Mammary epithelial cell (primary cell): ENCODE measurements at regions not wholly inside any gene's neighbourhood (a gene's known extent, or its start where the extent isn't known, plus 50 kb on each side); places are given as distances from the start of the nearest gene placed in this dataset.

ENCODE experiments used
- EZH2 ChIP-seq: IDR thresholded peaks from 2 replicates; pipeline ENCODE4 v1.6.1; 2012; ENCODE audit warnings: low read length, inconsistent platforms, borderline replicate concordance
- TF ChIP-seq, protein P1 (sequence below), 2 donors: IDR thresholded peaks in 1 of 2; conservative IDR thresholded peaks in 1 of 2; 2 replicates each; pipeline ENCODE4 v1.5.1; 2011 to 2012; ENCODE audit warnings: inconsistent platforms in 2 of 2, low read length in 2 of 2, mild to moderate bottlenecking in 2 of 2, control low read depth in 1 of 2, low read depth in 1 of 2; ENCODE audit not compliant: insufficient read depth in 1 of 2; ENCODE audit errors: extremely low read depth in 1 of 2

DNA sequence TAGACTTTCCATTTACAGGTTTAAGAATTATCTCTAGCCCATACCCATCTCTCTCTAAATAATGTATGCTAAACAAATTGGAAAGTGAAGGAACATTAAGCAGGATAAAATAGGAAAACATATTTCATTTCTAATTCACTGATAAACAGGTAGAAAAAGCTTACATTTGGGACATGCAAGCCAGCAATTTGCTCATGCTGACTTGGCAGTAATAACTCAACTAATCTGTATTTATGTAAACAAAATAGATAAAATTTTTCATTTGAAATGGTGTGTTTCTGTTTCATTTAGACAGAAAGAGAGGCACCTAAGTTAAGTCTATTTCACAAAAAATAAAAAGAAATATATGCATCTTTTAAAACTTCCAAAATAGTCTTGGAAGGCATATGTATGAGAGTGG lies 877.3 kb upstream of the LRRTM1 start:
- no peak for TF ChIP-seq EZH2
- TF ChIP-seq, protein P1, sequence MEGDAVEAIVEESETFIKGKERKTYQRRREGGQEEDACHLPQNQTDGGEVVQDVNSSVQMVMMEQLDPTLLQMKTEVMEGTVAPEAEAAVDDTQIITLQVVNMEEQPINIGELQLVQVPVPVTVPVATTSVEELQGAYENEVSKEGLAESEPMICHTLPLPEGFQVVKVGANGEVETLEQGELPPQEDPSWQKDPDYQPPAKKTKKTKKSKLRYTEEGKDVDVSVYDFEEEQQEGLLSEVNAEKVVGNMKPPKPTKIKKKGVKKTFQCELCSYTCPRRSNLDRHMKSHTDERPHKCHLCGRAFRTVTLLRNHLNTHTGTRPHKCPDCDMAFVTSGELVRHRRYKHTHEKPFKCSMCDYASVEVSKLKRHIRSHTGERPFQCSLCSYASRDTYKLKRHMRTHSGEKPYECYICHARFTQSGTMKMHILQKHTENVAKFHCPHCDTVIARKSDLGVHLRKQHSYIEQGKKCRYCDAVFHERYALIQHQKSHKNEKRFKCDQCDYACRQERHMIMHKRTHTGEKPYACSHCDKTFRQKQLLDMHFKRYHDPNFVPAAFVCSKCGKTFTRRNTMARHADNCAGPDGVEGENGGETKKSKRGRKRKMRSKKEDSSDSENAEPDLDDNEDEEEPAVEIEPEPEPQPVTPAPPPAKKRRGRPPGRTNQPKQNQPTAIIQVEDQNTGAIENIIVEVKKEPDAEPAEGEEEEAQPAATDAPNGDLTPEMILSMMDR (conservative IDR thresholded peaks at IDR 0.05 in 1 of 2, IDR thresholded peaks at IDR 0.05 in 1 of 2; ENCODE audit: extremely low read depth in 1 of 2, insufficient read depth in 1 of 2, low read depth in 1 of 2, low read length in 2 of 2) = no peak
